CD4-positive, alpha-beta memory T cell (primary cell): ENCODE measurements at regions not wholly inside any gene's neighbourhood (a gene's known extent, or its start where the extent isn't known, plus 50 kb on each side); places are given as distances from the start of the nearest gene placed in this dataset.

Source experiments
- CTCF ChIA-PET: fragments of 350-600 bp; sonication (Branson Sonifier 250); formaldehyde crosslinking; loops from one replicate; lab custom pipeline; 2021; ENCODE audit warnings: inconsistent platforms; ENCODE audit not compliant: partially characterized antibody; lab: Charles Lee
- POLR2A ChIA-PET: fragments of 350-600 bp; sonication (Branson Sonifier 250); formaldehyde crosslinking; loops from one replicate; lab custom pipeline; 2021; ENCODE audit not compliant: partially characterized antibody; lab: Charles Lee
- DNase-seq, 5 donors: peaks; one replicate each; pipeline versions ENCODE4 v3.0.0 to v3.0.0-alpha.2; 2020 to 2022; ENCODE audit warnings: mixed read lengths in 1 of 5
- H3K27ac ChIP-seq: one replicate; pipeline ENCODE4 v1.7.0; 2013; ENCODE audit warnings: low read depth, low read length
- H3K27me3 ChIP-seq: 2 replicates; pipeline ENCODE4 v1.7.0; 2013; ENCODE audit warnings: mild to moderate bottlenecking, low read length, moderate library complexity; ENCODE audit not compliant: insufficient read depth
- H3K36me3 ChIP-seq: 2 replicates; pipeline ENCODE4 v1.7.0; 2013; ENCODE audit warnings: mild to moderate bottlenecking, low read length, moderate library complexity; ENCODE audit not compliant: insufficient read depth
- H3K4me1 ChIP-seq: 2 replicates; pipeline ENCODE4 v1.7.0; 2013; ENCODE audit warnings: mild to moderate bottlenecking, low read length, moderate library complexity; ENCODE audit not compliant: insufficient read depth
- H3K4me3 ChIP-seq, 2 donors: one replicate each; pipeline ENCODE4 v1.7.0; 2013; ENCODE audit warnings: low read length in 2 of 2, mild to moderate bottlenecking in 1 of 2
- H3K9me3 ChIP-seq, 2 donors: one replicate each; pipeline ENCODE4 v1.7.0; 2013; ENCODE audit warnings: low read length in 2 of 2, control low read depth in 1 of 2; ENCODE audit not compliant: control insufficient read depth in 1 of 2
- H3K27ac Mint-ChIP-seq, 7 donors: one replicate each; pipeline ENCODE4 v1.8.0; 2020 to 2021; ENCODE audit warnings: mixed read lengths in 7 of 7, mild to moderate bottlenecking in 6 of 7, inconsistent platforms in 3 of 7, moderate library complexity in 3 of 7
- H3K27me3 Mint-ChIP-seq, 2 donors: one replicate each; pipeline ENCODE4 v1.8.0; 2020 to 2021; ENCODE audit warnings: mixed read lengths in 2 of 2
- H3K36me3 Mint-ChIP-seq, 2 donors: one replicate each; pipeline ENCODE4 v1.8.0; 2020 to 2021; ENCODE audit warnings: mixed read lengths in 2 of 2, inconsistent platforms in 1 of 2, mild to moderate bottlenecking in 1 of 2
- H3K4me1 Mint-ChIP-seq, 4 donors: one replicate each; pipeline ENCODE4 v1.8.0; 2020 to 2021; ENCODE audit warnings: mixed read lengths in 4 of 4, mild to moderate bottlenecking in 1 of 4
- H3K4me3 Mint-ChIP-seq, 8 donors: one replicate each; pipeline ENCODE4 v1.8.0; 2020 to 2021; ENCODE audit warnings: mixed read lengths in 8 of 8, mild to moderate bottlenecking in 7 of 8, moderate library complexity in 6 of 8, inconsistent platforms in 3 of 8
- H3K9me3 Mint-ChIP-seq, 8 donors: one replicate each; pipeline ENCODE4 v1.8.0; 2020 to 2021; ENCODE audit warnings: mixed read lengths in 8 of 8, mild to moderate bottlenecking in 5 of 8, inconsistent platforms in 3 of 8, moderate library complexity in 1 of 8
- intact Hi-C: fragments of 100-400 bp; cut with micrococcal nuclease; formaldehyde crosslinking; loops from one replicate; pipeline ENCODE4 v1.15.1; 2023

GRCh38 chr2:194591192-194591591 is 1065.8 kb upstream of the SLC39A10 start:
- ChIA-PET POLR2A (no interaction called here), CTCF (no interaction called here)
- H3K4me1 Mint-ChIP-seq = no peaks in the 10 kb centered on the region
- Histone ChIP-seq H3K36me3 (no peaks in the 10 kb centered on the region), H3K27me3 (no peaks in the 10 kb centered on the region), H3K4me1 (no peaks in the 10 kb centered on the region), H3K27ac (no peak overlapping the region), H3K9me3 (no peaks in the 10 kb centered on the region), H3K4me3 (no peak overlapping the region)
- no peak for DNase-seq
- H3K36me3 Mint-ChIP-seq = no peaks in the 10 kb centered on the region
- H3K27me3 Mint-ChIP-seq = no peaks in the 10 kb centered on the region
- H3K4me3 Mint-ChIP-seq = no peak overlapping the region
- no peak overlapping the region for H3K27ac Mint-ChIP-seq
- H3K9me3 Mint-ChIP-seq = peaks cover 0 to 2% (median 0%) of the 10 kb centered on the region in 8 donors
- intact Hi-C loops = no loop called here

- no peaks in the 10 kb centered on the region for H3K9me3 Mint-ChIP-seq
- Histone ChIP-seq H3K9me3 (no peaks in the 10 kb centered on the region), H3K36me3 (no peaks in the 10 kb centered on the region), H3K27ac (no peak overlapping the region), H3K4me1 (no peaks in the 10 kb centered on the region), H3K4me3 (no peak overlapping the region), H3K27me3 (no peaks in the 10 kb centered on the region)
- no peaks in the 10 kb centered on the region for H3K36me3 Mint-ChIP-seq
- no peak overlapping the region for H3K27ac Mint-ChIP-seq
- ChIA-PET POLR2A (no interaction called here), CTCF (no interaction called here)
- no peaks in the 10 kb centered on the region for H3K27me3 Mint-ChIP-seq
- H3K4me3 Mint-ChIP-seq = no peak overlapping the region
- no peaks in the 10 kb centered on the region for H3K4me1 Mint-ChIP-seq
- intact Hi-C loops = no loop called here
- DNase-seq = no peak
Measured at GRCh38 chr2:194587739-194588270, 1069.2 kb upstream of the SLC39A10 start.

GRCh38 chr2:194567661-194568017 is 1089.4 kb upstream of the SLC39A10 start:
- ChIA-PET CTCF (no interaction called here), POLR2A (no interaction called here)
- H3K27ac Mint-ChIP-seq = no peak overlapping the region
- no peaks in the 10 kb centered on the region for H3K4me1 ChIP-seq
- H3K4me3 ChIP-seq = no peak overlapping the region
- H3K4me3 Mint-ChIP-seq = no peak overlapping the region
- intact Hi-C loops = no loop called here
- no peaks in the 10 kb centered on the region for H3K4me1 Mint-ChIP-seq
- DNase-seq = no peak
- no peaks in the 10 kb centered on the region for H3K27me3 ChIP-seq
- H3K27me3 Mint-ChIP-seq = no peaks in the 10 kb centered on the region
- H3K9me3 ChIP-seq = no peaks in the 10 kb centered on the region
- H3K36me3 ChIP-seq = no peaks in the 10 kb centered on the region
- H3K36me3 Mint-ChIP-seq = no peaks in the 10 kb centered on the region
- H3K9me3 Mint-ChIP-seq = no peaks in the 10 kb centered on the region
- no peak overlapping the region for H3K27ac ChIP-seq

- H3K27me3 ChIP-seq = no peaks in the 10 kb centered on the region
- H3K9me3 Mint-ChIP-seq = peaks cover 0 to 2% (median under 1%) of the 10 kb centered on the region in 8 donors
- H3K4me3 ChIP-seq = no peak overlapping the region
- CTCF ChIA-PET = no interaction called here
- POLR2A ChIA-PET = no interaction called here
- no peaks in the 10 kb centered on the region for H3K4me1 ChIP-seq
- no peaks in the 10 kb centered on the region for H3K9me3 ChIP-seq
- no peaks in the 10 kb centered on the region for H3K27me3 Mint-ChIP-seq
- no peak overlapping the region for H3K4me3 Mint-ChIP-seq
- intact Hi-C loops = no loop called here
- H3K36me3 ChIP-seq = no peaks in the 10 kb centered on the region
- H3K36me3 Mint-ChIP-seq = no peaks in the 10 kb centered on the region
- no peak overlapping the region for H3K27ac ChIP-seq
- no peak overlapping the region for H3K27ac Mint-ChIP-seq
- H3K4me1 Mint-ChIP-seq = no peaks in the 10 kb centered on the region
- DNase-seq = no peak
Measured at GRCh38 chr2:194566907-194567660, 1089.9 kb upstream of the SLC39A10 start.

- no peak overlapping the region for H3K4me3 Mint-ChIP-seq
- H3K27ac Mint-ChIP-seq = no peak overlapping the region
Measured at GRCh38 chr2:194564422-194564821, 1092.6 kb upstream of the SLC39A10 start.

GRCh38 chr2:194562329-194562728 is 1094.7 kb upstream of the SLC39A10 start:
- H3K4me1 Mint-ChIP-seq = no peaks in the 10 kb centered on the region
- no peak overlapping the region for H3K4me3 Mint-ChIP-seq
- ChIA-PET POLR2A (no interaction called here), CTCF (no interaction called here)
- Histone ChIP-seq H3K36me3 (no peaks in the 10 kb centered on the region), H3K27me3 (no peaks in the 10 kb centered on the region), H3K9me3 (no peaks in the 10 kb centered on the region), H3K4me1 (no peaks in the 10 kb centered on the region), H3K4me3 (no peak overlapping the region), H3K27ac (no peak overlapping the region)
- H3K27me3 Mint-ChIP-seq = no peaks in the 10 kb centered on the region
- DNase-seq = no peak
- peaks cover 0 to 3% (median under 1%) of the 10 kb centered on the region in 8 donors for H3K9me3 Mint-ChIP-seq
- no peaks in the 10 kb centered on the region for H3K36me3 Mint-ChIP-seq
- H3K27ac Mint-ChIP-seq = no peak overlapping the region
- intact Hi-C loops = no loop called here

More at GRCh38 chr2:194564422-194564821, 1092.6 kb upstream of the SLC39A10 start:
- Histone ChIP-seq H3K4me1 (no peaks in the 10 kb centered on the region), H3K4me3 (no peak overlapping the region), H3K27ac (no peak overlapping the region), H3K27me3 (no peaks in the 10 kb centered on the region), H3K36me3 (no peaks in the 10 kb centered on the region), H3K9me3 (no peaks in the 10 kb centered on the region)
- H3K27me3 Mint-ChIP-seq = no peaks in the 10 kb centered on the region
- intact Hi-C loops = no loop called here
- ChIA-PET POLR2A (no interaction called here), CTCF (no interaction called here)
- no peaks in the 10 kb centered on the region for H3K4me1 Mint-ChIP-seq
- H3K9me3 Mint-ChIP-seq = peaks cover 0 to 3% (median under 1%) of the 10 kb centered on the region in 8 donors
- no peaks in the 10 kb centered on the region for H3K36me3 Mint-ChIP-seq
- no peak for DNase-seq

- no peak overlapping the region for H3K27ac Mint-ChIP-seq
- CTCF ChIA-PET = no interaction called here
- H3K4me1 Mint-ChIP-seq = no peaks in the 10 kb centered on the region
Measured at GRCh38 chr2:194559964-194560363, 1097.1 kb upstream of the SLC39A10 start.

More at GRCh38 chr2:194559964-194560363, 1097.1 kb upstream of the SLC39A10 start:
- Mint-ChIP-seq H3K9me3 (peaks cover 0 to 3% (median under 1%) of the 10 kb centered on the region in 8 donors), H3K27me3 (no peaks in the 10 kb centered on the region), H3K36me3 (no peaks in the 10 kb centered on the region), H3K4me3 (no peak overlapping the region)
- H3K4me3 ChIP-seq = no peak overlapping the region
- H3K27me3 ChIP-seq = no peaks in the 10 kb centered on the region
- POLR2A ChIA-PET = no interaction called here
- H3K4me1 ChIP-seq = no peaks in the 10 kb centered on the region
- H3K27ac ChIP-seq = no peak overlapping the region
- no peaks in the 10 kb centered on the region for H3K36me3 ChIP-seq
- intact Hi-C loops = no loop called here
- H3K9me3 ChIP-seq = no peaks in the 10 kb centered on the region
- DNase-seq = no peak
